MM.1S (cell line): ENCODE measurements at regions not wholly inside any gene's neighbourhood (a gene's known extent, or its start where the extent isn't known, plus 50 kb on each side); places are given as distances from the start of the nearest gene placed in this dataset.

Experiments
- DNase-seq: peaks from one replicate; pipeline ENCODE4 v3.0.0-alpha.2; 2015
- H2AFZ ChIP-seq: fragments of 300-600 bp; sonication (generic); 2 replicates; pipeline ENCODE4 v1.6.0; 2016; ENCODE audit warnings: antibody characterized with exemption, low read length
- H3F3A ChIP-seq: fragments of 300-600 bp; sonication (generic); 2 replicates; pipeline ENCODE4 v1.6.1; 2016; ENCODE audit warnings: mild to moderate bottlenecking, antibody characterized with exemption, low read length, moderate library complexity, mixed read lengths; ENCODE audit not compliant: insufficient read depth
- H3K27ac ChIP-seq: fragments of 300-600 bp; sonication (generic); 2 replicates; pipeline ENCODE4 v1.5.1; 2016; ENCODE audit warnings: mild to moderate bottlenecking, low read length
- H3K27me3 ChIP-seq: fragments of 300-600 bp; sonication (generic); replicated peaks from 2 replicates; pipeline ENCODE4 v1.6.0; 2016; ENCODE audit warnings: low read length; ENCODE audit not compliant: insufficient read depth
- H3K36me3 ChIP-seq: fragments of 300-600 bp; sonication (generic); replicated peaks from 2 replicates; pipeline ENCODE4 v1.6.1; 2016; ENCODE audit warnings: mild to moderate bottlenecking, low read length, mixed read lengths; ENCODE audit not compliant: insufficient read depth
- H3K4me1 ChIP-seq: fragments of 300-600 bp; sonication (generic); 2 replicates; pipeline ENCODE4 v1.6.1; 2016; ENCODE audit warnings: low read length, mixed read lengths
- H3K4me2 ChIP-seq: fragments of 300-600 bp; sonication (generic); 2 replicates; pipeline ENCODE4 v1.6.0; 2016; ENCODE audit warnings: low read depth, low read length
- H3K4me3 ChIP-seq: fragments of 300-600 bp; sonication (generic); 2 replicates; pipeline ENCODE4 v1.5.1; 2016; ENCODE audit warnings: low read length, mixed read lengths
- H3K79me2 ChIP-seq: fragments of 300-600 bp; sonication (generic); 2 replicates; pipeline ENCODE4 v1.6.1; 2016; ENCODE audit warnings: mixed run types, low read length, mixed read lengths
- H3K9ac ChIP-seq: fragments of 300-600 bp; sonication (generic); 2 replicates; pipeline ENCODE4 v1.6.1; 2016; ENCODE audit warnings: low read length, mixed read lengths
- H3K9me2 ChIP-seq: fragments of 300-600 bp; sonication (generic); replicated peaks from 2 replicates; pipeline ENCODE4 v1.6.1; 2016; ENCODE audit warnings: mild to moderate bottlenecking, low read length, mixed read lengths; ENCODE audit not compliant: insufficient read depth
- H3K9me3 ChIP-seq: fragments of 300-600 bp; sonication (generic); replicated peaks from 2 replicates; pipeline ENCODE4 v1.6.1; 2016; ENCODE audit warnings: mild to moderate bottlenecking, low read length, mixed read lengths; ENCODE audit not compliant: insufficient read depth
- H4K20me1 ChIP-seq: fragments of 300-600 bp; sonication (generic); 2 replicates; pipeline ENCODE4 v1.6.1; 2016; ENCODE audit warnings: mild to moderate bottlenecking, low read length, moderate library complexity, mixed read lengths; ENCODE audit not compliant: insufficient read depth
- EZH2 ChIP-seq: fragments of 300-600 bp; sonication (generic); optimal IDR thresholded peaks from 2 replicates; pipeline ENCODE3; 2017; ENCODE audit warnings: low read depth, mild to moderate bottlenecking, antibody characterized with exemption, low read length, mixed read lengths
- EZH2phosphoT487 ChIP-seq: fragments of 300-600 bp; sonication (generic); IDR thresholded peaks from 2 replicates; pipeline ENCODE4 v1.6.1; 2018; ENCODE audit warnings: antibody characterized with exemption, low read length
- TF ChIP-seq, protein P1 (sequence below): fragments of 300-600 bp; sonication (generic); IDR thresholded peaks from 2 replicates; pipeline ENCODE4 v1.5.1; 2016; ENCODE audit warnings: antibody characterized with exemption, low read length, mixed read lengths

DNA sequence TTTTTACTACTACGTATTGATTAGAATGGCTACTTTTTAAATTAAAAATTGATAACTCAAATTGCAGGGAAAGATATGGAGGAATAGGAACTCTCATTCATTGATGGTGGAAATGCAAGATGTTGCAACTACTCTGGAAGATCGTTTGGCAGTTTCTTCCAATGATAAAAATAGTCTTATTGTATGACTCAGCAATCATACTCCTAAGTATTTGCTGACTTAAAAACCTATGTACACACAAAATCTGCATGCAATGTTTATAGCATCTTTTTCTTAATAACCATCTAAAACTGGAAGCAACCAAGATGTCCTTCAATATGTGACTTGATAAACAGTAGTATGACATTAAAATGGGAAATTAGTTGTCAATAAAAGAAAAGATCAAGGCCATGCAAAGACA, 87.4 kb upstream of the LRRC3B start:
- DNase-seq = no peak
- TF ChIP-seq, protein P1, sequence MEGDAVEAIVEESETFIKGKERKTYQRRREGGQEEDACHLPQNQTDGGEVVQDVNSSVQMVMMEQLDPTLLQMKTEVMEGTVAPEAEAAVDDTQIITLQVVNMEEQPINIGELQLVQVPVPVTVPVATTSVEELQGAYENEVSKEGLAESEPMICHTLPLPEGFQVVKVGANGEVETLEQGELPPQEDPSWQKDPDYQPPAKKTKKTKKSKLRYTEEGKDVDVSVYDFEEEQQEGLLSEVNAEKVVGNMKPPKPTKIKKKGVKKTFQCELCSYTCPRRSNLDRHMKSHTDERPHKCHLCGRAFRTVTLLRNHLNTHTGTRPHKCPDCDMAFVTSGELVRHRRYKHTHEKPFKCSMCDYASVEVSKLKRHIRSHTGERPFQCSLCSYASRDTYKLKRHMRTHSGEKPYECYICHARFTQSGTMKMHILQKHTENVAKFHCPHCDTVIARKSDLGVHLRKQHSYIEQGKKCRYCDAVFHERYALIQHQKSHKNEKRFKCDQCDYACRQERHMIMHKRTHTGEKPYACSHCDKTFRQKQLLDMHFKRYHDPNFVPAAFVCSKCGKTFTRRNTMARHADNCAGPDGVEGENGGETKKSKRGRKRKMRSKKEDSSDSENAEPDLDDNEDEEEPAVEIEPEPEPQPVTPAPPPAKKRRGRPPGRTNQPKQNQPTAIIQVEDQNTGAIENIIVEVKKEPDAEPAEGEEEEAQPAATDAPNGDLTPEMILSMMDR = no peak
- TF ChIP-seq EZH2 (no peak), EZH2phosphoT487 (no peak)
- no peak overlapping the region for H3K9ac ChIP-seq
- H3K79me2 ChIP-seq = no peaks in the 10 kb centered on the region
- H3K9me3 ChIP-seq = no peaks in the 10 kb centered on the region
- H3K36me3 ChIP-seq = no peaks in the 10 kb centered on the region
- H3K27me3 ChIP-seq = no peaks in the 10 kb centered on the region
- no peaks in the 10 kb centered on the region for H3F3A ChIP-seq
- no peak overlapping the region for H3K27ac ChIP-seq
- H4K20me1 ChIP-seq = no peaks in the 10 kb centered on the region
- no peaks in the 10 kb centered on the region for H3K9me2 ChIP-seq
- H3K4me1 ChIP-seq = no peaks in the 10 kb centered on the region
- H3K4me3 ChIP-seq = no peak overlapping the region
- no peak overlapping the region for H2AFZ ChIP-seq
- no peak overlapping the region for H3K4me2 ChIP-seq

GRCh38 chr3:26536955-26537354, 85.6 kb upstream of the LRRC3B start:
- no peaks in the 10 kb centered on the region for H3K9me2 ChIP-seq
- no peaks in the 10 kb centered on the region for H4K20me1 ChIP-seq
- H3K9ac ChIP-seq = no peak overlapping the region
- no peak overlapping the region for H3K27ac ChIP-seq
- H3K27me3 ChIP-seq = no peaks in the 10 kb centered on the region
- H3F3A ChIP-seq = no peaks in the 10 kb centered on the region
- no peak for DNase-seq
- H3K4me1 ChIP-seq = no peaks in the 10 kb centered on the region
- no peaks in the 10 kb centered on the region for H3K79me2 ChIP-seq
- no peaks in the 10 kb centered on the region for H3K36me3 ChIP-seq
- no peak overlapping the region for H3K4me2 ChIP-seq
- H3K9me3 ChIP-seq = no peaks in the 10 kb centered on the region
- H3K4me3 ChIP-seq = no peak overlapping the region
- TF ChIP-seq EZH2phosphoT487 = no peak
- H2AFZ ChIP-seq = no peak overlapping the region

DNA sequence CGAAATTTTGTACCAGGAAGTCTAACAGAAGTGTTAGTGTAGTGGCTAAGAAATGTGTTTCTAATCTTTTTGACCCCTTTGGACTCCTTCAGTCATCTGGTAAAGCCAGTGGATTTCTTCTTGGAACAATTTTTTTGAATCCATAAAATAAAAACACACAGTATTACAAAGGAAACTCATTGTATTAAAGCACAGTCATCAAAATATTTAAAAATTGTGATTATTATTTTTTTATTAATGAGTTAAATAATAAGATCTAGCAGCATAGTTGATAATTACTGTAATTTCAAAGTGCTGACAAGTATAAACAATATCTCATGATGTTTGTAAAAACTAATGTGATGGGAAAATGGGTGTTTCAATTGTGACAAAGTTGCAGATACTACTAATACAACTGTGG, 72.2 kb upstream of the LRRC3B start:
- no peaks in the 10 kb centered on the region for H4K20me1 ChIP-seq

GRCh38 chr3:26556637-26557036, 65.9 kb upstream of the LRRC3B start:
- Histone ChIP-seq H4K20me1 (no peaks in the 10 kb centered on the region), H3K4me3 (no peak overlapping the region), H3K36me3 (no peaks in the 10 kb centered on the region), H3K27ac (no peak overlapping the region), H3K79me2 (no peaks in the 10 kb centered on the region), H3K4me1 (no peaks in the 10 kb centered on the region), H3F3A (no peaks in the 10 kb centered on the region), H2AFZ (no peak overlapping the region), H3K4me2 (no peak overlapping the region), H3K9me3 (no peaks in the 10 kb centered on the region), H3K27me3 (no peaks in the 10 kb centered on the region), H3K9ac (no peak overlapping the region), H3K9me2 (no peaks in the 10 kb centered on the region)
- no peak for DNase-seq
- TF ChIP-seq EZH2 = no peak
- TF ChIP-seq, protein P1 = no peak
- TF ChIP-seq EZH2phosphoT487 = no peak

More for the DNA sequence above, 72.2 kb upstream of the LRRC3B start:
- Histone ChIP-seq H3F3A (no peaks in the 10 kb centered on the region), H3K4me2 (no peak overlapping the region), H2AFZ (no peak overlapping the region), H3K4me3 (no peak overlapping the region), H3K79me2 (no peaks in the 10 kb centered on the region), H3K27ac (no peak overlapping the region), H3K9me3 (no peaks in the 10 kb centered on the region), H3K4me1 (peaks cover 7% of the 10 kb centered on the region; the same call in 1 of the 2 replicates), H3K9ac (no peak overlapping the region), H3K9me2 (no peaks in the 10 kb centered on the region), H3K36me3 (no peaks in the 10 kb centered on the region), H3K27me3 (no peaks in the 10 kb centered on the region)
- DNase-seq = no peak
- TF ChIP-seq EZH2 = no peak
- TF ChIP-seq EZH2phosphoT487 = no peak
- TF ChIP-seq, protein P1 = no peak
